ENCODE measurements at regions not wholly inside any gene's neighbourhood (a gene's known extent, or its start where the extent isn't known, plus 50 kb on each side); places are given as distances from the start of the nearest gene placed in this dataset.

GRCh38 chr3:168925568-168925967 lies 737.9 kb downstream of the MECOM start:
- TF ChIP-seq, protein P1, sequence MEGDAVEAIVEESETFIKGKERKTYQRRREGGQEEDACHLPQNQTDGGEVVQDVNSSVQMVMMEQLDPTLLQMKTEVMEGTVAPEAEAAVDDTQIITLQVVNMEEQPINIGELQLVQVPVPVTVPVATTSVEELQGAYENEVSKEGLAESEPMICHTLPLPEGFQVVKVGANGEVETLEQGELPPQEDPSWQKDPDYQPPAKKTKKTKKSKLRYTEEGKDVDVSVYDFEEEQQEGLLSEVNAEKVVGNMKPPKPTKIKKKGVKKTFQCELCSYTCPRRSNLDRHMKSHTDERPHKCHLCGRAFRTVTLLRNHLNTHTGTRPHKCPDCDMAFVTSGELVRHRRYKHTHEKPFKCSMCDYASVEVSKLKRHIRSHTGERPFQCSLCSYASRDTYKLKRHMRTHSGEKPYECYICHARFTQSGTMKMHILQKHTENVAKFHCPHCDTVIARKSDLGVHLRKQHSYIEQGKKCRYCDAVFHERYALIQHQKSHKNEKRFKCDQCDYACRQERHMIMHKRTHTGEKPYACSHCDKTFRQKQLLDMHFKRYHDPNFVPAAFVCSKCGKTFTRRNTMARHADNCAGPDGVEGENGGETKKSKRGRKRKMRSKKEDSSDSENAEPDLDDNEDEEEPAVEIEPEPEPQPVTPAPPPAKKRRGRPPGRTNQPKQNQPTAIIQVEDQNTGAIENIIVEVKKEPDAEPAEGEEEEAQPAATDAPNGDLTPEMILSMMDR (IDR thresholded peaks at IDR 0.05; ENCODE audit: insufficient read depth, low read depth, low read length): no peak
- no peak for DNase-seq (ENCODE audit: low read depth)
- ChIA-PET CTCF (interaction anchor here (0.7 kb wide), 1 partner anchor 22 kb away, joined by 3 read pairs; no protein-coding TSS in a partner anchor), POLR2A (no interaction called here)
- Histone ChIP-seq H3K27me3 (ENCODE audit: control insufficient read depth, insufficient read depth, low read length) (no peaks in the 10 kb centered on the region), H3K36me3 (ENCODE audit: control insufficient read depth, insufficient read depth, low read length) (no peaks in the 10 kb centered on the region), H3K4me3 (ENCODE audit: low read depth, low read length) (no peak overlapping the region)

DNA sequence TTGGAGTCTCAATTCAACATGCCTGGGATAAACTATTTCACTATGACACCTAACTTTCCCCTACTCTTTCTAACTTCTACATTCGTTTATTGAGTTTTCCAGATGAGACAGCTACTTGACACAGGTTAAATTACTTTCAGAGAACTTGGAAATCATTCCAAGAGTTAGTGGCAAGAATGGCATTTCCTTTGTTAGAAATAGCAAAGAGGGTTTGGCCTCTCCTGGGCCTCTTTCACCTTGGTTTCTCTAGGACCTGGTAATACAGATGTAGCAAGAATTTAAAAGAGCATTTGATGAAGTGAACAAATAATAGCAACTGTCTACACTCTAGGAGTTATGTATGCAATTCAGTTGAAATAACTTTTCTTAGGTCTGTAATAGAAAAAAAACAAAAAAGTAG lies 748.9 kb downstream of the MECOM start:
- ChIA-PET CTCF (interaction anchor here (1.1 kb wide), 1 partner anchor 20 kb away, joined by 4 read pairs; no protein-coding TSS in a partner anchor), POLR2A (no interaction called here)
- no peak overlapping the region for H3K4me3 ChIP-seq (ENCODE audit: low read depth, low read length)
- no peaks in the 10 kb centered on the region for H3K36me3 ChIP-seq (ENCODE audit: control insufficient read depth, insufficient read depth, low read length)
- H3K27me3 ChIP-seq (ENCODE audit: control insufficient read depth, insufficient read depth, low read length): no peaks in the 10 kb centered on the region
- TF ChIP-seq, protein P1 (IDR thresholded peaks at IDR 0.05; ENCODE audit: insufficient read depth, low read depth, low read length): no peak
- no peak for DNase-seq (ENCODE audit: low read depth)

- CTCF ChIA-PET: interaction anchor here (0.7 kb wide), 1 partner anchor 9 kb away, joined by 3 read pairs; no protein-coding TSS in a partner anchor
- H3K36me3 ChIP-seq (ENCODE audit: control insufficient read depth, insufficient read depth, low read length): no peaks in the 10 kb centered on the region
- POLR2A ChIA-PET: no interaction called here
- DNase-seq (ENCODE audit: low read depth): no peak
- TF ChIP-seq, protein P1 (IDR thresholded peaks at IDR 0.05; ENCODE audit: insufficient read depth, low read depth, low read length): no peak
- no peak overlapping the region for H3K4me3 ChIP-seq (ENCODE audit: low read depth, low read length)
- no peaks in the 10 kb centered on the region for H3K27me3 ChIP-seq (ENCODE audit: control insufficient read depth, insufficient read depth, low read length)
Measured at GRCh38 chr3:168909260-168909659, 754.3 kb downstream of the MECOM start.

- Histone ChIP-seq H3K36me3 (ENCODE audit: control insufficient read depth, insufficient read depth, low read length) (no peaks in the 10 kb centered on the region), H3K27me3 (ENCODE audit: control insufficient read depth, insufficient read depth, low read length) (no peaks in the 10 kb centered on the region), H3K4me3 (ENCODE audit: low read depth, low read length) (no peak overlapping the region)
- POLR2A ChIA-PET: no interaction called here
- CTCF ChIA-PET: interaction anchor here (1.4 kb wide), 1 partner anchor 19 kb away, joined by 4 read pairs; no protein-coding TSS in a partner anchor
- TF ChIP-seq, protein P1 (IDR thresholded peaks at IDR 0.05; ENCODE audit: insufficient read depth, low read depth, low read length): no peak
- no peak for DNase-seq (ENCODE audit: low read depth)
Measured at GRCh38 chr3:168895419-168895818, 768.1 kb downstream of the MECOM start.

DNA sequence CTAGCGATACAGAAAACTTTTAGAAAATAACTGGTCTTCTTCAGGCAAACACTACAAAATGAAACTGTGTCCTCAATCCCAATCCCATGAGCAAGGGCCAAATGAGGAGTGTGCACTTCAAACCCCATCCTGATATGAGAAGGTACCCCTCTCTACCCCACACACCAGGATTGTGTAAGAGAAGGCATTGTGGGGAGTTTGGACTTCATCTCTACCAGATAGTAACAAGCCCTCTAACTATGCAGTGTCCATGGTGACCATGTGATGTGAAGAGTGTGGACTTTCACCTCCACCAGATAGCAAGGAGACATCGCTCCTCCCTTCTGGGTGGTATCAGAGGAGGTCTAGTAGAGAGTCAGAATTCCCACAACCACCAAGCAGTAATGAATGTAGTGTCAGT lies 769.3 kb downstream of the MECOM start:
- ChIA-PET CTCF (interaction anchor here (1.4 kb wide), 1 partner anchor 21 kb away, joined by 4 read pairs; no protein-coding TSS in a partner anchor), POLR2A (no interaction called here)
- no peak for DNase-seq (ENCODE audit: low read depth)
- Histone ChIP-seq H3K4me3 (ENCODE audit: low read depth, low read length) (no peak overlapping the region), H3K36me3 (ENCODE audit: control insufficient read depth, insufficient read depth, low read length) (no peaks in the 10 kb centered on the region), H3K27me3 (ENCODE audit: control insufficient read depth, insufficient read depth, low read length) (no peaks in the 10 kb centered on the region)
- TF ChIP-seq, protein P1 (IDR thresholded peaks at IDR 0.05; ENCODE audit: insufficient read depth, low read depth, low read length): no peak

Data from BJ (cell line).